Epithelial cell of prostate (primary cell): ENCODE measurements at regions not wholly inside any gene's neighbourhood (a gene's known extent, or its start where the extent isn't known, plus 50 kb on each side); places are given as distances from the start of the nearest gene placed in this dataset.
"Not testable (repeated sequence)": the region's sequence is repeated elsewhere in the genome, so short reads cannot be mapped to it uniquely, and the experiment has no call there.

Experiments used
- DNase-seq: peaks from one replicate; pipeline ENCODE4 v3.0.0-alpha.2; 2011; ENCODE audit warnings: low read depth, low spot score
- H3K27ac ChIP-seq: fragments of 450-650 bp; 2 replicates; pipeline ENCODE4 v1.5.1; 2017; ENCODE audit warnings: mild to moderate bottlenecking

- peak overlapping the region; percentile 17 for H3K27ac ChIP-seq
- DNase-seq = not testable (repeated sequence)
Measured at GRCh38 chr9:41367301-41367700, 178.2 kb upstream of the ZNG1F start.

DNA sequence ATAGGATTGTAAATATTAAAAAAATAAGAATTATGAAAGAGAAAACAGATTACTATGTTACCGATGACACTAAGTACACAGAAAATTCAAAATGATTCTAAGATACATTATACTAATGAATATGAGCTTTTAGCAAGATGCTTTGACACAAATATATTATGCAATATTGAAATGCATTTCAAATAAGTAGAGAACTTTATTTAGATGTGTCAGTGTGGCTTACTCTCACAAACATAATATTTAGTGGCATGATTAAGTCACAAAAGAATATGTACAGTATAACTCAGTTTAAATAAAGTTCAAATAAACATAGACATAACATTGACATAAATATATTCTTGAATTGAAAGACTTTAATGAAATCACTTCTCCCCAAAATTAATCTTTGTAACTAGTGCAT is 172.7 kb upstream of the ZNG1F start:
- DNase-seq, H3K27ac ChIP-seq: not testable (repeated sequence)

GRCh38 chr9:41359116-41359515 is 170.0 kb upstream of the ZNG1F start:
- DNase-seq = not testable (repeated sequence)
- peak overlapping the region; percentile 26 for H3K27ac ChIP-seq

GRCh38 chr9:41358682-41359081 is 169.6 kb upstream of the ZNG1F start:
- H3K27ac ChIP-seq = peak overlapping the region; percentile 26
- DNase-seq = not testable (repeated sequence)

- H3K27ac ChIP-seq, DNase-seq: not testable (repeated sequence)
Measured at GRCh38 chr9:41357918-41358404, 168.8 kb upstream of the ZNG1F start.

- not testable (repeated sequence) for DNase-seq, H3K27ac ChIP-seq
Measured at GRCh38 chr9:41357350-41357748, 168.2 kb upstream of the ZNG1F start.

DNA sequence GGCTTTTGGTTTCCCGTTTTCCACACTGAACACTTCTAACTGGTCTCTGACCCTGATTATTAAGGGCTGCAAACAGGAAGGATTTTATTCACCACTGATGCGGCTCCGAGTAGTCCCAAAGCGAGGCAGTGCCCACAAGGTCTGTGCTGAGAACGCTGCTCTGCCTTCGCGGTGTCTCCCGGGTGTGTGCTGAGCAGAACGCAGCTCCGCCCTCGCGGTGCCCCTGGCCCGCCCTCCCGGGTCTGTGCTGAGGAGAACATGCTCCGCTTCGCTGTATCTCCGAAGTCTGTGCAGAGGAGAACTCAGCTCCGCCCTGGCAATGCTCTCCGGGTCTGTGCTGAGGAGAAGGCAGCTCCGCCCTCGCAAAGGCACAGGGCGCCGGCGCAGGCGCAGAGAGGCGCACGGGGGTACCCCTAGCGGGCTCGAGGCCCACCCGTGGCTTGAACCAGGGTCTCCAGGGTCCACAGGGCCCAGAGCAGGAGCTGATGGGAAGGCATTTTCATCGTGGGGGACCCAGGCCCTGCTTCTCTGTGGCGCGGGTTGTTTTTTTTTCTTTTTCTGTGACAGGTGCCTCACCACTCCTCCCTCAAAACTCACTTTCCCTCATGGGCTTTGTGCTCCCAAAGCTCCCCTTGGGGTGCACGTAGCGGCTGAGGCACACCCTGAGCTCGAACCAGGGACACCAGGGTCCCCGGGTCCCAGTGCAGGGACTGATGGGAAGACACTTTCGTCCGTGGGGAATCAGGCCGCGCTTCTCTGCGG is 167.7 kb upstream of the ZNG1F start:
- DNase-seq, H3K27ac ChIP-seq: not testable (repeated sequence)

- H3K27ac ChIP-seq, DNase-seq: not testable (repeated sequence)
Measured at GRCh38 chr9:41355712-41356450, 166.8 kb upstream of the ZNG1F start.

GRCh38 chr9:41354978-41355377 is 165.9 kb upstream of the ZNG1F start:
- not testable (repeated sequence) for H3K27ac ChIP-seq, DNase-seq

- not testable (repeated sequence) for DNase-seq
Measured at GRCh38 chr9:41354060-41354934, 165.2 kb upstream of the ZNG1F start.

GRCh38 chr9:41353026-41353425 is 163.9 kb upstream of the ZNG1F start:
- not testable (repeated sequence) for H3K27ac ChIP-seq

More at GRCh38 chr9:41354060-41354934, 165.2 kb upstream of the ZNG1F start:
- H3K27ac ChIP-seq = not testable (repeated sequence)

GRCh38 chr9:41352390-41352789 is 163.3 kb upstream of the ZNG1F start:
- H3K27ac ChIP-seq, DNase-seq: not testable (repeated sequence)

More at GRCh38 chr9:41353026-41353425, 163.9 kb upstream of the ZNG1F start:
- DNase-seq = not testable (repeated sequence)

GRCh38 chr9:41347893-41348292 is 158.8 kb upstream of the ZNG1F start:
- not testable (repeated sequence) for DNase-seq, H3K27ac ChIP-seq

DNA sequence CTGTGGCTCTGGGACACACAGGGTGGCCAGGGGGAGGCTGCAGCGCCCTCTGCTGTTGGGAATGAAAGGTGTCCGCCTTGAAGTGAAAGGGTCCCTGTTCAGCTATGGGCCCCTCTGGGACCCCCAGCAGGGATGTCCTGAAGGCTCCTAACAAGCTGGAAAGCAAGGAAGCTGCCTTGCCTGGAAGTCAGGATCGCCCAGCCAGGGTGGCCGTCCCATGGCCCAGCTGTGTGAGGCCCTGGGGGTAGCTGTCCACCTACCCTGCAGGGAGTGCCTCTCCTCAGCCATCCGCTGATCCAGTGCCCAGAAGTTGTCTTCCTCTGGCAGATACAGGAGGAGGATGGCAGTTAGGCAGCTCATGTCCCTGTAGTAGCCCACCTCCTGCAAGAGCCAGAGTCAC is 143.4 kb upstream of the ZNG1F start:
- DNase-seq = not testable (repeated sequence)

DNA sequence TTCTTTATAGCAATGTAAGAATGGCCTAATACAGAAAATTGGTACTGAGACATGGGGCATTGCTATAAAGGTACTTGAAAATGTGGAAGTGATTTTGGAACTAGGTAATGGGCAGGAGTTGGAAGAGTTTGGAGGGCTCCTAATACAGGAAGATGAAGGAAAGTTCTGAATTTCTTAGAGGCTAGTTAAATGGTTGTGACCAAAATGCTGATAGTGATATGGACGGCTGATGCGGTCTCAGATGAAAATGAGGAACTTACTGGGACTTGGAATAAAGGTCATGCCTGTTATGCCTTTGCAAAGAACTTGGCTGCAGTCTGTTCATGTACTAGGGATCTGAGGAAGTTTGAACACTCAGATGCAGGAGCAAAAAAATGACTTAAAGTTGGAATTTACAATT is 132.2 kb upstream of the ZNG1F start:
- not testable (repeated sequence) for H3K27ac ChIP-seq, DNase-seq

More for the DNA sequence above, 143.4 kb upstream of the ZNG1F start:
- not testable (repeated sequence) for H3K27ac ChIP-seq

DNA sequence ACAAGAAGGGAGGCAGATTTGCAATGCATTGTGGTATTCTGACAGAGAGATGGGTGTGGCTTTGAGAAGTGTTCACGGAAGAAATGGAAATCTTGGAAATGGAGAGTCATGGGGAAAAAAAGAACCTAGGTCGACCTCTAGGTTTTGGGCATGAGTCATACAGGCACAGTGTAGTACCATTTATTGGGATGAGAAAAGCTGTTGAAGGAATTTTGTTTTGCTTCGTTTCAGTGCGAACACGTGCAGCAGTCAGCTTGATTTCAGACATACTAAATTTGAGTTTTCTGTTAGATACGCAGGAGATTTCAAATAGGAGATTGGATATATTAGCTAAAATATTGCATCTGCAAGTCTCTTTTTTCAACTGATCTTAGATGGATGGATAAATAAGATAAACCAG is 119.8 kb upstream of the ZNG1F start:
- not testable (repeated sequence) for DNase-seq, H3K27ac ChIP-seq

DNA sequence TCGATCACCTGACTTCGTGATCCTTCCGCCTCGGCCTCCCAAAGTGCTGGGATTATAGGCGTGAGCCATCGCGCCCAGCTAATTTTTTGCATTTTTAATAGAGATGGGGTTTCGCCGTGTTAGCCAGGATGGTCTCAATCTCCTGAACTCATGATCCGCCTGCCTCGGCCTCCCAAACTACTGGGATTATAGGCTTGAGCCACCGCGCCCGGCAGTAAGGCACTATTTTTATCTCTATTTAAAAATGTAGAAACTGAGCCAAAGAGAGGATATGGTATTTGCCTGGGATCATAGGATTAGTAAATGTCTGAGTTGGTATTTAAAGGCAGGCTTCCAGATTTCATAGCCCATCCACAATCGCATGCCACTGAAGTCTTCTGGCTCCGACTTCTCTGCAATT is 96.6 kb upstream of the ZNG1F start:
- H3K27ac ChIP-seq, DNase-seq: not testable (repeated sequence)

GRCh38 chr9:41280299-41281238 is 91.5 kb upstream of the ZNG1F start:
- H3K27ac ChIP-seq = not testable (repeated sequence)

GRCh38 chr9:41279437-41279836 is 90.3 kb upstream of the ZNG1F start:
- not testable (repeated sequence) for H3K27ac ChIP-seq, DNase-seq

More at GRCh38 chr9:41280299-41281238, 91.5 kb upstream of the ZNG1F start:
- not testable (repeated sequence) for DNase-seq
